ENCODE measurements at regions not wholly inside any gene's neighbourhood (a gene's known extent, or its start where the extent isn't known, plus 50 kb on each side); places are given as distances from the start of the nearest gene placed in this dataset.

- ATAC-seq: peak; percentile 70
- no peak for TF ChIP-seq ZFP30 (CRISPR knock-in tag; IDR thresholded peaks at IDR 0.05)
- TF ChIP-seq POU6F1 (CRISPR knock-in tag; IDR thresholded peaks at IDR 0.05; ENCODE audit: borderline replicate concordance, low read depth): no peak
- TF ChIP-seq ZFP3 (CRISPR knock-in tag; IDR thresholded peaks at IDR 0.05): no peak
- no peak for TF ChIP-seq ZNF8 (CRISPR knock-in tag; IDR thresholded peaks at IDR 0.05)
- no peak for TF ChIP-seq ARNTL (CRISPR knock-in tag; IDR thresholded peaks at IDR 0.05; ENCODE audit: borderline replicate concordance, low read depth)
- no peak for TF ChIP-seq ISL1 (CRISPR knock-in tag; IDR thresholded peaks at IDR 0.05)
- TF ChIP-seq ZNF70 (CRISPR knock-in tag; IDR thresholded peaks at IDR 0.05): no peak
- no peak for TF ChIP-seq BACH2 (CRISPR knock-in tag; IDR thresholded peaks at IDR 0.05; ENCODE audit: borderline replicate concordance)
- TF ChIP-seq SNAI2 (CRISPR knock-in tag; IDR thresholded peaks at IDR 0.05): no peak
- TF ChIP-seq ZC3H10 (CRISPR knock-in tag; IDR thresholded peaks at IDR 0.05): no peak
- TF ChIP-seq ZNF565 (CRISPR knock-in tag; conservative IDR thresholded peaks at IDR 0.05; ENCODE audit: low read depth): no peak
- no peak for TF ChIP-seq TOX (CRISPR knock-in tag; IDR thresholded peaks at IDR 0.05; ENCODE audit: borderline replicate concordance)
- TF ChIP-seq TSHZ2 (CRISPR knock-in tag; IDR thresholded peaks at IDR 0.05): no peak
- TF ChIP-seq OSR1 (CRISPR knock-in tag; IDR thresholded peaks at IDR 0.05): no peak
- TF ChIP-seq CSRNP3 (CRISPR knock-in tag; IDR thresholded peaks at IDR 0.05): no peak
- no peak for TF ChIP-seq PPARA (CRISPR knock-in tag; IDR thresholded peaks at IDR 0.05; ENCODE audit: borderline replicate concordance)
Observed at GRCh38 chr4:19266566-19266965, 985.1 kb upstream of the SLIT2 start.

- ATAC-seq: peak; percentile 56; the same call in 2 of the 3 replicates
- TF ChIP-seq ARNTL (CRISPR knock-in tag; IDR thresholded peaks at IDR 0.05; ENCODE audit: borderline replicate concordance, low read depth) (no peak), TCF4 (CRISPR knock-in tag; IDR thresholded peaks at IDR 0.05; ENCODE audit: borderline replicate concordance) (no peak), TOX (CRISPR knock-in tag; IDR thresholded peaks at IDR 0.05; ENCODE audit: borderline replicate concordance) (no peak), PPARA (CRISPR knock-in tag; IDR thresholded peaks at IDR 0.05; ENCODE audit: borderline replicate concordance) (no peak), ZFP30 (CRISPR knock-in tag; IDR thresholded peaks at IDR 0.05) (no peak), GLIS3 (CRISPR knock-in tag; IDR thresholded peaks at IDR 0.05) (no peak), ZNF565 (CRISPR knock-in tag; conservative IDR thresholded peaks at IDR 0.05; ENCODE audit: low read depth) (no peak), ISL1 (CRISPR knock-in tag; IDR thresholded peaks at IDR 0.05) (no peak), PATZ1 (CRISPR knock-in tag; IDR thresholded peaks at IDR 0.05; ENCODE audit: borderline replicate concordance) (no peak), ESRRG (CRISPR knock-in tag; IDR thresholded peaks at IDR 0.05) (no peak), POU6F1 (CRISPR knock-in tag; IDR thresholded peaks at IDR 0.05; ENCODE audit: borderline replicate concordance, low read depth) (no peak), TSHZ2 (CRISPR knock-in tag; IDR thresholded peaks at IDR 0.05) (no peak), ZNF8 (CRISPR knock-in tag; IDR thresholded peaks at IDR 0.05) (no peak), ZNF70 (CRISPR knock-in tag; IDR thresholded peaks at IDR 0.05) (no peak), CREB5 (CRISPR knock-in tag; IDR thresholded peaks at IDR 0.05; ENCODE audit: low read depth) (no peak)
Observed at GRCh38 chr4:19262467-19262866, 989.2 kb upstream of the SLIT2 start.

All from SK-N-SH treated with all-trans-retinoic acid at 6 μM for 48 hours (cell line).